CD4-positive, alpha-beta T cell treated with Interleukin-4 for 1 hour (primary cell): ENCODE measurements at regions not wholly inside any gene's neighbourhood (a gene's known extent, or its start where the extent isn't known, plus 50 kb on each side); places are given as distances from the start of the nearest gene placed in this dataset.

ENCODE experiments used
- DNase-seq, 2 donors: peaks; one replicate each; pipeline ENCODE4 v3.0.0-alpha.2; 2020 to 2022

DNA sequence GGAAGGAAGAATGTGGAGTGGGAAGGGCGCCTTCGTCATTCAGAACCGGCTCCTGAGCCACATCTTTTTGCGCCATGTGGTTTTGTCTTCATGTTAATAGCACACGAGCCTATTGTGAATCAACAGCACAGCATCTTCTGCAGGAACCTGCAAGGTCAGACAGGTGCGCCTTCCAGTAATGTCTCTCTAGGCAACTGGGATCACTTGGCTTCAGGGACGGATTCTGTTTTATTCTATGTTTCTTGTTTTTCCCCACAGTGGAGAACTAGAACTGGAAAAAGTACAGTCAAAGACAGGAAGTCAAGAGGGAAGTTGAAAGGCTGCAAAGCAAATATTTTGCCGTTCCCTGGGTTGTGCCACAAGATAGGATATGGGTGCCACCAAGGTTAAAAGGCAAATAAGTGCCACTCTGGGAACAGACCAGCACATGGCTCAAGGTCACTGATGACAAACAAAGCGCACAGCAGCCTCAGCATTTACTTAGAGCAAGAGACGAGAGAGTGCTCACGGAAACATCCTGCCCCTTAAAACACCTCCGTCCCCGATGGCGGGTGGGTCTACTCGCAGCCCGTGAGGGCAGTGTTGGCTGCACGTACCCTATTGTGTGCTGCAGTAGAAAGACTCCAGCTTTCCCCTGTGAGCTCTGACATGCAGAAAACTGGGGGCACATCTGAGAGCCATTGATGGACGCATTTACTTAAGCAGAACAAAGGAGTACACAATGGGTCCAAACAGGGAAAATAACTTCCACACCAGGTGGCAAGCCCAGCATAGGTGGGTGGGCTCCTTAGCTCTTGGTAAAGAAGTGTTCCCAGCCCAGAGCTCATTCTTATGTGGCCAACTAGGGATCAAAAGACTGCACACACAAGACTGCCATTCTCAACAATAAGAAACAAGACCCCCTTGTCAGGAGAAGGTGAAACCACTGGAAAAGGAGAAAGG, 107.2 kb upstream of the PARD3B start:
- DNase-seq = no peak

DNA sequence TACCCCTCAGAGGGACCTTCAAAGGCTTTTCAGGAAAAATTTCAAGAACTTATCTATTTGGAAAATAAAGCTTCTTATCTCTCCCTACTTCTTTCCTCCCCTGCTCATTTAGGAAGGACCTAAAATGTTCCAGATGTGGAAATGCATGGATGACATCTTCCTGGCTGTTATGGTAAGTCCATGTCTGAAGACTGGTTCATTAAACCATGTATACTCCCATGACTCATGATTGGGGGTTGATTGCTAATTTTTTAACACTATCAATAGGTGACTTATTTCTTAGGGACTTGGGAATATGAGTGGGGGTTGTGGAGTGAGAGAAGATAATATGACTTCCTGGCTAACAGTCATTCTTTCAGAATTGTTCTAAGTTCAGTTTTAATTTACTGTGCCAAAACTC, 104.0 kb upstream of the PARD3B start:
- no peak for DNase-seq

DNA sequence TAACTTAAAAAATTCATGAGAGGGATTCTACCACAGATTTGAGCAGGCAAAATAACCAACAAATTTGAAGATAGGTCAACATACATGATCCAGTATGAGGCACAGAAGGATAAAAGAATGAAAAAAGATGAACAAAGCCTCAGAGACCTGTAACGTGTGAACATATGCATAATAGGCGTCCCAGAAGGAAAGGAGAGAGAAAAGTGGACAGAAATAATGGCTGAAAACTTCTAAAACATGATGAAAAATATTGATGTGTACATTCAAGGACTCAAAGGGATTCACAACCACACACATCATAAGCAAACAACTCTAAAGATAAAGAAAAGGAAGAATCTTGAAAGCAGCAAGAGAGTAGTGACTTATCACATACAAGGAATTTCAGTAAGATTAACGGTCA, 100.1 kb upstream of the PARD3B start:
- DNase-seq = no peak

DNA sequence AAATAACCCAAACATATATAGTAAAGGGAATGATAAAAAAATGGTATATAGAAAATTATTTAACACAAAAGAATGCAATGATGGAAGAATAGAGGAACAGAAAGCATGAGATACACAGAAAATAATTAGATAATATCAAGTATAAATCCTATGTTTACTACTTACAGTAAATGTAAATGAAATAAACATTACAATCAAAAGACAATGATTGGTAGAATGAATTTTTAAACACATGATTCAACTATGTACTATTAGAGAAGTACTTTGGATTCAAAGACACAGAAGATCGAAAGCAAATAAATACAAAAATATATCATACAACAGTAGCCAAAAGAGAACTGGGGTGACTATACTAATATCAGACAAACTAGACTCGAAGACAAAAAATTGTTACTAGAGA, 97.6 kb upstream of the PARD3B start:
- DNase-seq = no peak

DNA sequence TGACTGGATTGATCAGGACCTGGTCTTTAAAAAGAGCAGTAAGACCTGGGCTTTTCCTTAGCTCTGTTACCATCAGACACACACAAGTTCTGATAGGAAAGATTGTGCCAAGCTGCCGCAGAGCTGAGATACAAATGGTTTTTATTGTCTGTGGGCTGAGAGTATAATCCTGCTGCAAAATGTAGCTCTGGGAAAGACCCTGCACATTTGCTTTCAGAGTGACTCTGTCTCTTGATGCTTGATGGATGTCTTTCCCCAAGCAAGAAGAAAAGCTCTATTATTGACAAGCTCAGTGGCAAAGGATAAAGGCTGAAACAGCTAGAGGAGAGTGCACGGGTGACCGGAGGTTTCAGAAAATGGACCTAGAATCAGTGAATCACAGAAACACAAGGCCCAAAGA, 95.3 kb upstream of the PARD3B start:
- DNase-seq = no peak

DNA sequence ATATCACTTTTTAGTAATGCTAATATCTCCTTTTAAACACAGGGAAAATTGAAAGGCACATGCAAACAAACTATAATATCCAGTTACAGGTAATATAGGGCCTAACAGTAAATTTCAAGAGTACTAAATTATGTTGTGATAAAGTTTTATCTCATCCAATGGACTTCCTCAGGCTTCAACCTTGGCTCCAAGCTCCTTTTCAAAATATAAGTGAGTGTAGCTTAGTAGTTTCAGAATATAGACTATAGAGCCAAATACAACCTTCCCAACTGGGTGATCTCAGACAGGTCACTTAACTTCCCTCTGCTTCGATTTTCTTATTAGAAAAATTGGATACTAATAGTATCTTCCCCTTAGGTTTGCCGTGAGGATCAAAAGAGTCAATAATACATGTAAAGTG, 93.5 kb upstream of the PARD3B start:
- no peak for DNase-seq

DNA sequence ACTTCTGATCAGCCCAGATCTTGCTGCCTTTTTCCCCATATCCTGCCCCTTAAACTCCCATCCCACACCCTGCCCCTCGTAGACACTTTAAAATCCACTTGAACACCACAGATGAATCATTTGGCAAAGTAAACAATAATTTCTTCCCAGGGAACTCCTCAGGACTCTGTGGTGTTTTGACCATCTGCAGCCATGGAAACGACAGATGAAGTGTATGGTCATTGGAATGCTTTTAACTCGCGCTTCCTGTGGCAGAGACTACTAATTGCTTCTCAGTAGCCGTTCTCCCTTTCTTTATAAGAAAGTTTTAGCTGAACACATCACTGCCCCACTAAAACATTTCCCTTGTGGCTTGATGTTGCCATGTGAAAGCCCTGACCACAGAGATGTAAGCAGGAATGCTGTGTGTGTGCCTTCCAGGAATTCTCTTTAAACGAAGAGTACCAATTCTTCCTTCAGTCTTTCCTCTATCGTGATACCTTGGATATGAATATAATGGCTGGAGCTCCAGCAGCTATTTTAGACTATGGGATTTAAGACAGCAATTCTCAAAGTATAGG, 92.7 kb upstream of the PARD3B start:
- no peak for DNase-seq

DNA sequence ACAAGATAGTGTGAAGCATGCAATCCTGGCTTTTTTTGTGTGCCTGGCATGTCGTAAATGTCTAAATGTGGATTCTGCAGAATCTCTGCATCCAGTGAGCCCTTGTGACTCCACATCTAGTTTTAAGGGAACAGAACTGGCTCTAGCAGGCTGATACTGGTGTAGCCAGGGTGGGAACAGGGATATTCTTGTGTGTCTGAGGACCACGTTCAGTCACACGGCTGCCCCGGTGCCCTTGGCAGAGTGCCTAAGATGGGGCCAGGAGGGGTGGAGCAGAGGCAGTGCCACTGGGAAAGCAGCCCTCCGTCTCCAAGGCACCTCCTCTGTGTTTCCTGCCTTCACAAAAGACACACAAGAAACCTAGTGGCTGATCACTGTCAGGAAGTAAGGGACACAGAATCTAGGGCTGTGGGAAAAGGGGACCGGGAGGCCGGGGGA, 91.5 kb upstream of the PARD3B start:
- DNase-seq = no peak

DNA sequence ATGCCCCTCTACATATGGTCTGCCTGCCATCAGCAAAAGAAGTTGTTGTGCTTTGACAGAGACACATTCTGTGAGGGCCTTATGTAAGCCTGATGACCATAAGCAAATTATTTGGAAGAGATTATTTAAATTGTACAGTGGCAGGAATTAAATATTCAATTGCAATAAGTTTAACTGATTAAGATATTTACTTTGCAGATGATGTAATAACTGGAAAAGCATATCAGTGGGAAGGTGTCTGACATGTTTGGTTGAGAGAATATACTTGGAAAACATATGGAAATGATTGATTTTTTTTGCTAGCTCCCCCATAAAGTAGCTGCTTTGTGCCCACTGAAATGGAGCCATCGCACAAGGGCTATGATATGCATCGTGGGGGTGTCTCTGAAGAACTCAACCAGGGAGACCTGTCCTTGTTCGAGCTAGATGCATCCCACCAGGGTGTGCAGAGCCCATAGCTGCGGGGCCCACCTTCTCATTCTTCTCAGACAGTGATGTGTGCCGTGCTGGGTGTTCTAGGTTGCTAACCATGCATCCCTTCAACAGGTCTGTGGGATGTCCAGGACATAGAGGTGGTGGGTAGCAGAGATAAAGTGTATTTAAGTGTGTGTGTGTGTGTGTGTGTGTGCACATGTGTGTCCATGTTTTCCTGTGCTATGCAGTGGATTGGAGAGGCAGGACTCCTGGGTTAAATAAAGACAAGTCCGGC, 90.4 kb upstream of the PARD3B start:
- DNase-seq = no peak

DNA sequence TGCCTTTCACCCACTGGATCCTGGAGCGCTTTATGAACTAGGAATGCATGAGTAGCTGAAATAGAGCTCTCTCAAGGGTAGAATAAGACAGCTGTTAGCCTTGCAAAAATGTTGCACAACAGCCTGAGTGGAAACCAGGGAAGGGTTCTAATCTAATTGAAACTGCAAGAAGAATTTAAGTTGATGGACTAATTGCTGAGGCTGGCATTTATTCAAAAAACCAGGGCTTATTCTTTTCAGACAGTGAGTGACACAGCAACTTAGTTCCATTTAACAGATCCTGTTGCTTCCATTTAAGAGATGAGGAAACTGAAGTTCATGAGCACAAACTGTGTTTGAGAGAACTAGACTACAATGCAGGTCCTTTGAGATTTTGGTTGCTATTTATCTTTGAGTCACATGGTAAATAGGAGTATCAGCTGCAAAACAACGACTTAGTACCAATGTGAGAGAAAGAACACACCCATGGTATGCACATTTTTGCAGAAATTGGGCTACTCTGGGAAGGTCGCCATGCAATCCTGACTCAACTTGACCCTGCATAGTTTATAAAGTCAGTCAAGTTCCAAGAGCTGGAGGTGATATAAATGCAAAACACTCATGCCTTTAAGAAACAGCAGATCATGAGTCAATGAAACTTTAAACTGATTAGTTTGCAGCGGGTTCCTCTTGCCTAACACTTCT, 76.4 kb upstream of the PARD3B start:
- DNase-seq = no peak

DNA sequence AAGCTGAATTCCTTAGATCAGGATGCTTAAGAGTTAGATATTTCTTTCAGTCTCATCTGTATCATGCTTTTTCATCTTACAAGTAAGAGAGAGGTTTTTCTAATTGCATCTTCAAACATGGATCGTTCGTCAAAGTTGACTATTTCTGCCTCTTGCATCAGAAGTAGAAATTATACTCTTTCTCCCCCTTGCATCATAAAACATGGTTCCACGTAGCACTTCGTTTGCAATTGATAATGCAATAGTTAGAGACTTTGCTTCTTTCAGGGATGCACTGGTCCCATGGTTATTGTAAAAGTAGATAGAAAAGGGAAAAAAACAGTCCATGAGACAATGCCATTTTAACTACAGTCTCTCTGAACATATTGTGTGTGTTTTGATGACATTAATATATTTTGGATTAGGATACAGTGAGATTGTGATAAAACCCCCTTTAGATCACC, 75.1 kb upstream of the PARD3B start:
- no peak for DNase-seq

DNA sequence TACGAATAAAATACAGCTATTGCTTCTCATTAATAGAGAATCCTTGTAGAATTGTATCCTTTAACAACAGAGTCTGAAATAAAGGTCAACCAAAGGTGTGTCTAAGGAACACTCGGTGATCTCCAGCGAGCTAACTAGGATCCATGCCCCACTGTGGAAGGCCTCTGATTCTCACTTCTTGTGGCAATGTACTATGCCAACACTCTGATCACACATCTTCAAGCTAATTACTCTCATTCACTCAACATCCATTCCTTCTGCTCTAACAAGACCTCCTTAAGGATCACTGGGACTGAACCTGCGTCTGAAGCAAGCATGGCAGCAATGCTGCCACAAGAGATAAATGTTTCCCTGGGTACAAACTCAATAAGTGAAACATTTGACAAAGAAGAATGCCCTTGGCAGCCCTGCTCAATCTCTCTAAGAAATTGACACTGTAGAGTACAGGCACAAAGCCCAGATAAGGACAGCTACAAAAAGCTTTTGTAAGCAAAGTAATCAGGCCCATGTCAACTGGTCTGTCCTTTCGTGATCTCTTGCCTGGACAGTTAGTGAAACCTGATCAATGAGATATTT, 74.6 kb upstream of the PARD3B start:
- no peak for DNase-seq

DNA sequence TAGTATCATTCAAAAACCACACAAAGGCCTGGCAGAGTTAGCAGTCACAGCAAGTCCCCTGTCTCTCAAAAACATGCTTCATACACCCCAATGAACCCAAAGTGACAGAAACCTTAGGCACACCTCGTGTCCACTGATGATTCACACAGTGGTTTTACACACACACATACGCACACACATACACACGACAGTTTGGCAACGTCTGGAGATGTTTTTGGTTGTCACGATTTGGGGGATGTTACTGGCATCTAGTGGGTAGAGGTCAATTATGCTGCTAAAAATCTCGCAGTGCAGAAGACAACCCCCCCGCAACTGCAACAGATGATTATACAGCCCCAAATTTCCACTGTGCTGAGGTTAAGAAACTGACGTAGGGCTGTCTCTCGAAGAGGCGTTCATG, 72.9 kb upstream of the PARD3B start:
- DNase-seq = no peak

DNA sequence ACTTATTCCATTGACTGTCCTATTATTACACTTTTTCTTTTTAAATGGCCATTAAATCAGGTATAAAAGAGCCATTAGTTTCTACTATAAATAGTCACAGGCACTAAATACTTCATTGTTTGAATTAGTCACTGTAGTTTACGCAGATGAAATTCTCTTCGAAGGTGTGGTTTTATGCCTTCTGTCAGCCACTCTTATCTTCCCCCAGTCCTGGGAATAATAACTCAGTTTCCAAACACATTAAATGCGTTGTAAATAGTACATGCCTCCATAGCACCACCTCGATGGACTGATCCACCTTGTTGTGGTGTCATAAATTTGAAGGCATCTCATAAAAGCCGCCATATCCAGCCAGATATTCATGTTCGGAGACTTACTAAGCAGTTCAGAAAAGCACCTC, 72.1 kb upstream of the PARD3B start:
- DNase-seq = no peak

DNA sequence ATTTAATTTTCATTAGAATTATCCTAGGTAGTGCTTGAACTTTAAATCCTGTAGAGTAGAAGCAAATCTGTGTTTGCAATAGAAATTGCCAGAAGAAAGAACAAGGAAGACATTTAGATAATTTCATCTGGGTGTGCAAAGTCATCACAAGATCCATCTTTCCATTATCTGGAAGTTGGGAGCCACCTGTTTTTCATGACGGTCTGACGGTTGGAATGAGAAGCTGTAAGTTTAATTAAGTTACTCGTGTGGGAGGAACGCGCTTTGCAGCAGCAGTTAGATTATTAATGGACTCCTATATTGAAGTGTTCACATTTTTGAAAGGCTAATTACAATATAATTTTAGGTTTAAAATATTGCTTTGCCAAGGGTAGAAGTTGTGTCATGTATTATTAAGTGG, 69.9 kb upstream of the PARD3B start:
- DNase-seq = no peak

DNA sequence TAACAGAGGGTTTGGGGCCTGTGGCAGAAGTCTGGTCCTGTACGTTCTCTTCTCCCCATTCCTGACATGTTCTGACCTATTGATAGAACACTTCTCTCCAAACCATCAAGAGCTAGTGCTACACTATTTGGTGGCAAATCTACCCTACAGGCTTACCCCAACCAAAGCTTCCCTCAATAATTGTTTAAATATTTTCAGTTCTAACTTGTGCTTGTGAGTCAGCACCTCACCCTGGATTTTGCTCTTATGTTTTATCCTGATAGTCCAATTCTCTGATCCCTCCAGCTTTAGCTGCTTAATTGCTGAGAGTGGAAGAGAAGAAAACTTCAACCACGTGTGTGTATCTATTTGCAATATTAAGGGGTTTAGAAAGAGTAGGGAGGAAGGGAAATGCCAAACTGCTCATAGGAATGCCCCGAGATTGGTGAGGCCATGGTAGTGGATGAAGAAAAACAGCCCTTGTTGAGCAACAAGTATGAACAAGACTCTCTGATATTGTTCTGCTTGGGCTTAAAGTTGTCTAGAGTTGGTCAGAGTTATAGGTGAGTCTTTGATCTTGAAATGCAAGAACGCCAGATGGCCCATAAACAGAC, 67.8 kb upstream of the PARD3B start:
- DNase-seq = no peak

DNA sequence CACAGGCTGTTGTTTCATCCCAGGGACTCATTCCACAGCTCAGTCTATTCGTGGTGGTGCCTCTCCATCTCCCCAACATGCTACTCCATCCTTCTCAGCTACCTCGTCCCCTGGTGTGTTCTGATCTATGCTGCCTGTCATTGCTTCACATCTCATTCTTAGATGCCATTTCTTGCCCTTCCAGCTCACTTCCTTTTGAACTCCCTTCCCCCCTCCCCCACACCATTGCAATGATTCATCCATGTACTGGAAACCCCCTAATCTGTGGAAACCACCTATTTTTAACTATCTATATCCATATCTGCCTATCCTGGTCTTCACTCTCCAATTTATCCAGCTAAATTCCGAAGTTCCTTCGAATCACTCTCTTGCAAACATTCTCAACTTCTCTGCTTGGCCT, 65.7 kb upstream of the PARD3B start:
- no peak for DNase-seq

DNA sequence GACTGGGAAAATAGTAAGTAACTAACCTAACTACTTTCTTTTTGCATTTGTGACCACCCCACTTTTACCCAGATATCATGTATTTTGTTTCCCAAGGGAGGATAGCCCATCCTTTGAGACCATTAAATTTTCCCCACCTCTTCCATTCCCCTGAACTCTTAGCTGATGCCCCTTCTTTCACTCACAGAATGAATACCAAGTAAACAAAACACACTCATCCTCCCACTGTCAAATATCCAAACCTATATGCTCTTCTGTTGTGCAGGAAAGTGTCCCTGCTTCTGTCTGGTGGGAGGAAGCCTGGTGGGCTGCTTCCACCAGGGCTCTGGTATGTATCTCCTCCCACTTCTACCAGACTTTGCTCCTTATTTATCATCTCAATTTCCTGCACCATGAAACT, 64.6 kb upstream of the PARD3B start:
- no peak for DNase-seq

DNA sequence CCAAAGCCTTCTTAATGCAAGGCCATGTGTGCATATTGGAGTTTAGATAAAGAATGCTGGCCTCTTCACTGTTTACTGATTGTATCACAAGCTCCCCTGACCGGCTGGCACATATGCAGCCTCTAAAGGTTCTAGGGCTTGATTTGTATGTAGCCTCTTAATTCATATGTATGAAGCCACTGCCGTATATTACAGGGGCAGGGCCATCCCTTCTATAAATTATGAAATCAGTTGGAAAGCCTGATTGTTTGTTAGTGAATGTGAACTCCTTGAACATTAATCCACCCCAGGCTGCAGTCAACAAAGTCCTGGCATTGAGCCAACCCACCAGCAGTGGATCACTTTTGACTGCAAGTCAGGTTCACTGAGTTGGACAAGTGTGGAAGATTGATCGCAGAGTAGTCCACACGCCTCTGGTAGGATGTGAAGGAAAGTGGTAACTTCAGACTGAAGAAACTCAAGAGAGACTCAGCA, 61.6 kb upstream of the PARD3B start:
- DNase-seq = no peak

DNA sequence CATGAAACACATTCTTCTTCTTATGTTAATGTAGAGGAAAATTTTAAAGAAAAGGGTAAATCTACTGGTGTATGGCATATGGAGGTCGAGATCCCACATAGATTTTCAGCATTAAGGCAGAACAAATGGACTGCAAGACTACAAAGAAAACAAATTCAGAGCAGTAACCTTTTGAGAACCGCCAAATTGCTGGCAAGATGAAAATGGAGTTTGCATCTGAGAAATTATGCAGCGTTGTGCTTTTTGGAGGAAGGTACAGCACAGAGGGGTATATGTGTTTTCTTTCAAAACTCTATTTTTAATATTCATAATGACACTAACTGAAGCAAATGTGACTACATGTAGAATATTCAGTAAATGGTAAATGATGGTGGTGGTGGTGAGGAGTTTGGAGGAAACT, 59.0 kb upstream of the PARD3B start:
- no peak for DNase-seq

DNA sequence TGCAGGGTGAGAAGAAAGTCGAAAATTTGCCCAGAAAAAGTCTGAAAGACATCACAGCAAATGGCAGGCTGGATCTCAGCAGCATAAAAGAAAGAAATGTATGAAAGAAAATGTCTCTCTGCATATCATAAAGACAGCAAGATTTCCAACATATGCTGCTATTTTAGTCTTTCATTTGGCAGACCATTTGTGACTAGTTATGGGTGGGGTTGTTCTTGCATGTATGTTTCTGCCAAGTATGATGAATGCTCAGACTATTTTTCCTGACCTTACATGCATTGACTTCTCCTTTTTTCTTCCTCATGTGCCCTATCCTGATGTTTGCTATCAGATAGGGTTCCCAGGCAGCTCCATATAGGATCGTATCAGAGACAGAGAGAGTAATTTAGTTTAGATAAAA, 58.5 kb upstream of the PARD3B start:
- no peak for DNase-seq

DNA sequence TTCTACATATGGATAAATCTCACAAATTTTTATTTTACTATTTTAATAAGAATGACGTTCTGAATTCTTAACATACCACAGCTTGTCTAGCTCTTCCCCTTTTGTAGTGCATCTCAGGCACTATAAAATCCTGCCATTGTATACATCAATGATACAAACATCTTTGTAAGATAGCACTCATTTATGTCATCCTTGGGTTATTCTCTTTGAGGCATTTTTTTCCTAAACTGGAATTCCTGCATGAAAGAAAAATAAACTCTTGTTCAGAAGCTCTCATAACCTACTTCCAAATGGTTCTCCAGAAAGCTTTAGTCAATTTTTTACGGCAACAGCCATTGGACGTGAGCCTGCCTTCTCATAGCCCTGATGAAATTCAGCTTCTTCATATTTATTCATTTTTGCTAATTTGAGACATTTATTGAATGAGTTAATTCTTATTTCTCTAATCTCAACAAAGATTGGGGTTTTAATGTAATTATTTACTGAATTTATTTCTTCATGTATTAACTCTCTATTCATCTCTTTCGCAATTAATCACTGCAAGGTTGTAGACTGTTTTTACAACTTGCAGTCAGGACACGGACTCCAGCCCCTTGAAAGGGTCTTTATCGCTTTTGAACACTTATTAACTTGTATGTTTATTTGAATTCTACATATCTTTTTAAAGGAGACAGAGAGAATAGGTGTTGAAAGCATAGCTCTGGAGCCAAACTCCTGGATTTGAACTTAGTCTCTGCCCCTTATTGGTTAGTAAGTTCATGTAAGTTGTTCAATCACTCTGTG, 57.6 kb upstream of the PARD3B start:
- DNase-seq = no peak
